ENCODE measurements at regions not wholly inside any gene's neighbourhood (a gene's known extent, or its start where the extent isn't known, plus 50 kb on each side); places are given as distances from the start of the nearest gene placed in this dataset.
"Not testable (repeated sequence)": the region's sequence is repeated elsewhere in the genome, so short reads cannot be mapped to it uniquely, and the experiment has no call there.

DNA sequence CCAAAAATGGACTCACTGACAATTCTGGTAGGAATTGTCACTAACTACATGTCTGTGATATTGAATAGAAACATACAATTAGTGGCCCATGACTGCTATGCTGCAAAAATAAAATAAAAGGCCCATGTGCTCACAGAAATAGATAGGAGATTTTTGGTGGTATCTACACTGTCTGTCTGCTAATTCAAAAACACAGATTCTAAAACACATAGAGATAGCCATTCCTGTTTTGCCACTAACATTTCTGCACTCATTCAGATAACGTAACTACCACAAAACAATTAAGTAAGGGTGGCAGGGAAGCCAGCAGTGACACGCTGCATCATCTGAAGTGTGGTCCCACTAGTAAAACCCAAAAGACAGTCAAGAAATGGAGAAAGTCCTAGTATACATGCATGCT is 202.2 kb upstream of the NFIA start:
- no peak for DNase-seq (ENCODE audit: low spot score)
- ChIA-PET POLR2A (ENCODE audit: low non-redundant PET) (no interaction called here), CTCF (no interaction called here)
- TF ChIP-seq, protein P1, sequence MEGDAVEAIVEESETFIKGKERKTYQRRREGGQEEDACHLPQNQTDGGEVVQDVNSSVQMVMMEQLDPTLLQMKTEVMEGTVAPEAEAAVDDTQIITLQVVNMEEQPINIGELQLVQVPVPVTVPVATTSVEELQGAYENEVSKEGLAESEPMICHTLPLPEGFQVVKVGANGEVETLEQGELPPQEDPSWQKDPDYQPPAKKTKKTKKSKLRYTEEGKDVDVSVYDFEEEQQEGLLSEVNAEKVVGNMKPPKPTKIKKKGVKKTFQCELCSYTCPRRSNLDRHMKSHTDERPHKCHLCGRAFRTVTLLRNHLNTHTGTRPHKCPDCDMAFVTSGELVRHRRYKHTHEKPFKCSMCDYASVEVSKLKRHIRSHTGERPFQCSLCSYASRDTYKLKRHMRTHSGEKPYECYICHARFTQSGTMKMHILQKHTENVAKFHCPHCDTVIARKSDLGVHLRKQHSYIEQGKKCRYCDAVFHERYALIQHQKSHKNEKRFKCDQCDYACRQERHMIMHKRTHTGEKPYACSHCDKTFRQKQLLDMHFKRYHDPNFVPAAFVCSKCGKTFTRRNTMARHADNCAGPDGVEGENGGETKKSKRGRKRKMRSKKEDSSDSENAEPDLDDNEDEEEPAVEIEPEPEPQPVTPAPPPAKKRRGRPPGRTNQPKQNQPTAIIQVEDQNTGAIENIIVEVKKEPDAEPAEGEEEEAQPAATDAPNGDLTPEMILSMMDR (conservative IDR thresholded peaks at IDR 0.05; ENCODE audit: low read depth) = no peak
- no peak overlapping the region for H3K27ac ChIP-seq

DNA sequence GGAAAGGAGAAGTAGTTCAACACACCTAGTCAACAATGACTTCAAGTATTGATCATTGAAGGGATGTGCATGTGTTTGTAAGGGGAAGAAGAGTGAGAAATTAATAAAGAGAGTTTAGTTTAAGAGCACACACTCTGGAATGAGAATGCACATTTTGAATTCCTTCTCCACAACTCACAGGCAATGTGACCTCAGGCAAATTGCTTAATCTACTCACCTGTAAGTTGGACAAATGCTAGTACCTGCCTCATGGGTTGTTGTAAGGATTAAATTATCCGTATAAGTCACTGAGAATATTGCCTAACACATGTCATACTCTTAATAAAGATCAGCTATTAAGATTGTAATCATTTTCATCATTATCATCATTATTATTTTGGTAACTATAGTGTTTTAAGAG is 204.0 kb upstream of the NFIA start:
- TF ChIP-seq, protein P1 (conservative IDR thresholded peaks at IDR 0.05; ENCODE audit: low read depth) = no peak
- ChIA-PET CTCF (no interaction called here), POLR2A (ENCODE audit: low non-redundant PET) (no interaction called here)
- no peak overlapping the region for H3K27ac ChIP-seq
- peak; percentile 34 for DNase-seq (ENCODE audit: low spot score)

DNA sequence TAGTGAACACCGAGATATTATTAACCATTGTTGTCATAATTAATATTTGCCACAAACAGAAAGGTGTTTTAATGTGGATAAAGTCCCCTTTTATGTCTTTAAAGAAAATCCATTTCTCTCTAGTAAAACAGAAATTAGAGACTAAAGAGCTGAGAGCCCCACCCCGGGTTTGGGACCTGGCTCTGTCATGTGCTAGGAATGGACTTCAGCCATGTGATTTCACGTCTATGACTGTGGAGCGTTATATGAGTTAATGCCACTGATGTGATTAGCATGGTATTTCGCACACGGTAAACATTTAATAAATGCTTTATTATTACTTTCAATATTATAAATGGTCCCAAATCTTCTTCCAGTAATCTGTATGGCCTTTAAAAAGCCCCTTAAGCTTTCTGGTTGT is 205.0 kb upstream of the NFIA start:
- ChIA-PET POLR2A (ENCODE audit: low non-redundant PET) (no interaction called here), CTCF (interaction anchor here (0.7 kb wide), 1 partner anchor 19 kb away, joined by 3 read pairs; no protein-coding TSS in a partner anchor)
- H3K27ac ChIP-seq = no peak overlapping the region
- no peak for DNase-seq (ENCODE audit: low spot score)
- TF ChIP-seq, protein P1 (conservative IDR thresholded peaks at IDR 0.05; ENCODE audit: low read depth) = no peak

DNA sequence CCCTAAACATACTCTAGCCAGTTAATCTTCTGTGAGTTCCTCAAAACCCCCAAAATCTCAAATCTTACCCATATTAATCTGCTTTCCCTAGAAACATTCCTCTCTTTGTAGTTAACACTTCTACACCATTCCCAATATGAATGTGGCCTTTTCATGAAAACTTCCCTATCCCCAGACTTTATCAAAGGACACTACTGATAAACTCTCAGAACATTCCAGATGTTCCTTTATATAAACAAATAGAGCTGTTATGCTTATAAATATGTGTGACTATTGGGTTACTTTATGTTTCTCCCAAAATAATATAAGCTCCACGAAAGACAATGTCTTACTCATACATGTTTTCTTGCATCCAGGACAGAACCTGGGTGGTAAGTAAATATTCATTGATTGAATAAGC is 205.4 kb upstream of the NFIA start:
- H3K27ac ChIP-seq = no peak overlapping the region
- ChIA-PET POLR2A (ENCODE audit: low non-redundant PET) (no interaction called here), CTCF (interaction anchor here (0.7 kb wide), 1 partner anchor 18 kb away, joined by 3 read pairs; no protein-coding TSS in a partner anchor)
- TF ChIP-seq, protein P1 (conservative IDR thresholded peaks at IDR 0.05; ENCODE audit: low read depth) = no peak
- DNase-seq (ENCODE audit: low spot score) = no peak

DNA sequence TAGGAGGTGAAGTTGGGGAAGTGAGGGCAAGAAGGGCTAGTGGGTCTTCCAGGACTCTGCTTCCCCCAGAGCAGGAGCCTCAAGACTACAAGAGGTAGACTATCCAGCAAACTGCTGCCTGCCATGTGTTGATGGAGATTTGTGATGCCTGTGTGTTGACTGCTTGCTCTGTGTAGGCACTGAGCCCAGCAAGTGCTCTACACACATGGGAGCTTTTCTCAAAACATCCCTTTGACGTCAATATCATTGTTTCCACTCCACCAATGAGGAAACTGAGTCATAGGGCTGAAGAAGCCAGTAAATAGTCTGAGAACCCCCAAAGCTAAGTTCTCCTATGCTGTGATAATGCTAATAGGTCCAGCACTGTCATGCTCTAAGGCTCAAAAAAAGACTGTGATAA is 207.2 kb upstream of the NFIA start:
- DNase-seq (ENCODE audit: low spot score) = no peak
- TF ChIP-seq, protein P1 (conservative IDR thresholded peaks at IDR 0.05; ENCODE audit: low read depth) = no peak
- CTCF ChIA-PET = no interaction called here
- no peak overlapping the region for H3K27ac ChIP-seq
- POLR2A ChIA-PET (ENCODE audit: low non-redundant PET) = no interaction called here

DNA sequence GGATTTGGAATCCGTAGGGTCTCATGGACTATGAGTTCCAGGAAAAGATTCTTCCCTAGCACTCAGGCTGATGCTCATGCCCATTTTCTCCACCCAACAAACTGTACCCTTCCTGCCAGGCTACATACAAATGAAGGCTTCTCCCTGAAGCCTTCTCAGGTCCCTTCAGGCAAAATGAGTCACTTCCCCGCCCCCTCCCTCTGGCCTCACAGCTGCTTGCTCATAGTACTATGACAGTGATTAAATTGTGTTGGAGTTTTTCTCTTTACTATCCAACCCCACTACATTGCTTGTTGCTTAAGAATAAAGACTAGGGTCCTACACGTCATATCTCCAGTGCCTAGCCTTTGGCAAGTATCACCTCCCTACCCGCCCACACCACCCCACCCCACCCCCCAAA is 207.6 kb upstream of the NFIA start:
- TF ChIP-seq, protein P1 (conservative IDR thresholded peaks at IDR 0.05; ENCODE audit: low read depth) = no peak
- ChIA-PET POLR2A (ENCODE audit: low non-redundant PET) (no interaction called here), CTCF (interaction anchor here (1.1 kb wide), 1 partner anchor 105 kb away, joined by 3 read pairs; no protein-coding TSS in a partner anchor)
- no peak overlapping the region for H3K27ac ChIP-seq
- peak; percentile 56 for DNase-seq (ENCODE audit: low spot score)

DNA sequence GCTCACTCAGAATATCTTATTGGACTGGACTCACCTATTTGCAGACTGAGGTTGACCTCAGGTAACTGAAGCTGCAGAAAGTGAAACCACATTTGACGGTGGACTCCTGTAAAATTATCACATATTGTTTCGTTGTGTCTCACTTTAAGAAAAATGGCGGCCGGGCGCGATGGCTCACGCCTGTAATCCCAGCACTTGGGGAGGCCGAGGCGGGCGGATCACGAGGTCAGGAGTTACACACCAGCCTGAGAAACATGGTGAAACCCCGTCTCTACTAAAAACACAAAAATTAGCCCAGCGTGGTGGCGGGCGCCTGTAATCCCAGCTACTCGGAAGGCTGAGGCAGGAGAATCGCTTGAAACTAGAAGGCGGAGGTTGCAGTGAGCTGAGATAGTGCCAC is 209.0 kb upstream of the NFIA start:
- DNase-seq (ENCODE audit: low spot score); CTCF ChIA-PET; H3K27ac ChIP-seq; POLR2A ChIA-PET (ENCODE audit: low non-redundant PET): not testable (repeated sequence)
